ENCODE measurements at regions not wholly inside any gene's neighbourhood (a gene's known extent, or its start where the extent isn't known, plus 50 kb on each side); places are given as distances from the start of the nearest gene placed in this dataset.

DNA sequence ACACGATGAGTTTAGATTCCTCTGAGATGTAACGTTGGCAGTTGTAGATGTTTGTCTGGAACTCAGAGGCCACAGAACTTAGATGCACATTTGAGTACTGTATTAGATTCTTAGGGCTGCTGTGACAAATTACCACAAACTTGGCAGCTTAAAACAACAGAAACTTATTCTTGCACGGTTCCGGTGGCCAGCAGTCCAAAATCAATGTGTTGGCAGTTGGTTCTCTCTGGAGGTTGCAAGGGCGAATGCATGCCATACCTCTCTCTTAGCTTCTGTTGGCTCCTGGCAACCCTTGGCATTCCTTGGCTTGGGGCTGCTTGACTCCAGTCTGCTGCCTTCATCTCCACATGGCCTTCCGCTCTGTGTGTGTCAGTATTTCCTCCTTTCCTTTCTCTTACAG lies 118.9 kb downstream of the C12orf75 start:
- Histone ChIP-seq H3K9me3 (no peaks in the 10 kb centered on the region), H3K27ac (no peak overlapping the region), H3K4me1 (no peaks in the 10 kb centered on the region), H3K27me3 (no peaks in the 10 kb centered on the region), H3K4me3 (no peak overlapping the region), H3K36me3 (no peaks in the 10 kb centered on the region), H3K9ac (ENCODE audit: low read depth in 2 of 2, low read length in 2 of 2) (no peak overlapping the region)
- TF ChIP-seq, protein P1, sequence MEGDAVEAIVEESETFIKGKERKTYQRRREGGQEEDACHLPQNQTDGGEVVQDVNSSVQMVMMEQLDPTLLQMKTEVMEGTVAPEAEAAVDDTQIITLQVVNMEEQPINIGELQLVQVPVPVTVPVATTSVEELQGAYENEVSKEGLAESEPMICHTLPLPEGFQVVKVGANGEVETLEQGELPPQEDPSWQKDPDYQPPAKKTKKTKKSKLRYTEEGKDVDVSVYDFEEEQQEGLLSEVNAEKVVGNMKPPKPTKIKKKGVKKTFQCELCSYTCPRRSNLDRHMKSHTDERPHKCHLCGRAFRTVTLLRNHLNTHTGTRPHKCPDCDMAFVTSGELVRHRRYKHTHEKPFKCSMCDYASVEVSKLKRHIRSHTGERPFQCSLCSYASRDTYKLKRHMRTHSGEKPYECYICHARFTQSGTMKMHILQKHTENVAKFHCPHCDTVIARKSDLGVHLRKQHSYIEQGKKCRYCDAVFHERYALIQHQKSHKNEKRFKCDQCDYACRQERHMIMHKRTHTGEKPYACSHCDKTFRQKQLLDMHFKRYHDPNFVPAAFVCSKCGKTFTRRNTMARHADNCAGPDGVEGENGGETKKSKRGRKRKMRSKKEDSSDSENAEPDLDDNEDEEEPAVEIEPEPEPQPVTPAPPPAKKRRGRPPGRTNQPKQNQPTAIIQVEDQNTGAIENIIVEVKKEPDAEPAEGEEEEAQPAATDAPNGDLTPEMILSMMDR (IDR thresholded peaks at IDR 0.05), result no peak
- no peak for DNase-seq
- intact Hi-C loops (cut with DNase I), result no loop called here

GRCh38 chr12:105451211-105451610 lies 120.7 kb downstream of the C12orf75 start:
- Histone ChIP-seq H3K4me1 (no peaks in the 10 kb centered on the region), H3K27ac (no peak overlapping the region), H3K27me3 (no peaks in the 10 kb centered on the region), H3K9ac (ENCODE audit: low read depth in 2 of 2, low read length in 2 of 2) (no peak overlapping the region), H3K9me3 (no peaks in the 10 kb centered on the region), H3K4me3 (no peak overlapping the region), H3K36me3 (no peaks in the 10 kb centered on the region)
- TF ChIP-seq, protein P1 (IDR thresholded peaks at IDR 0.05), result no peak
- intact Hi-C loops (cut with DNase I), result no loop called here
- no peak for DNase-seq

- Histone ChIP-seq H3K9ac (ENCODE audit: low read depth in 2 of 2, low read length in 2 of 2) (no peak overlapping the region), H3K4me3 (no peak overlapping the region), H3K4me1 (no peaks in the 10 kb centered on the region), H3K36me3 (no peaks in the 10 kb centered on the region), H3K9me3 (no peaks in the 10 kb centered on the region), H3K27me3 (no peaks in the 10 kb centered on the region), H3K27ac (no peak overlapping the region)
- no peak for DNase-seq
- TF ChIP-seq, protein P1 (IDR thresholded peaks at IDR 0.05), result no peak
- intact Hi-C loops (cut with DNase I), result no loop called here
These were observed 121.3 kb downstream of the C12orf75 start for GRCh38 chr12:105451798-105452197.

DNA sequence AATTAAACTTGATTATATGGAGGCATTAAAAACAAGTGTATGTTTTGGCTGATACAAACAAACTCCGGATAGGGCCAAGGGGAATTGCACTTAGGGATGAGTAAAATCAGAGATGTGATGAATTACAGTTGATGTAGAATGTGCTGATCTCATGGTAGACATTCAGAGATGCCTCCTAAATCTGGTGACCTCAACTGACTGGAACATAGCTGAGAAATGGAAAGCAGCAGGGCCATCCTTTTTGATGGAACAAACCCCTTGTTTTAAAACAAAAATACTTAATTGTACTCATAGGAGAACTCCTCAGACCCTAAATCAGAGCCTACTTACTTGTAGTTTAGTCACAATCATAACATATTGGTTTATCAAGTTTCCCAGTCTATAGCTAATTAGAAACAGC lies 122.8 kb downstream of the C12orf75 start:
- H3K36me3 ChIP-seq, result no peaks in the 10 kb centered on the region
- no peaks in the 10 kb centered on the region for H3K9me3 ChIP-seq
- no peaks in the 10 kb centered on the region for H3K4me1 ChIP-seq
- H3K9ac ChIP-seq (ENCODE audit: low read depth in 2 of 2, low read length in 2 of 2), result no peak overlapping the region
- H3K27ac ChIP-seq, result no peak overlapping the region
- intact Hi-C loops (cut with DNase I), result no loop called here
- no peak for DNase-seq
- H3K27me3 ChIP-seq, result no peaks in the 10 kb centered on the region
- no peak overlapping the region for H3K4me3 ChIP-seq
- TF ChIP-seq, protein P1 (IDR thresholded peaks at IDR 0.05), result no peak

- Histone ChIP-seq H3K9me3 (no peaks in the 10 kb centered on the region), H3K27me3 (no peaks in the 10 kb centered on the region), H3K9ac (ENCODE audit: low read depth in 2 of 2, low read length in 2 of 2) (no peak overlapping the region), H3K27ac (no peak overlapping the region), H3K4me3 (no peak overlapping the region), H3K36me3 (no peaks in the 10 kb centered on the region), H3K4me1 (no peaks in the 10 kb centered on the region)
- intact Hi-C loops (cut with DNase I), result no loop called here
- DNase-seq, result no peak
- TF ChIP-seq, protein P1 (IDR thresholded peaks at IDR 0.05), result no peak
These were observed 124.2 kb downstream of the C12orf75 start for GRCh38 chr12:105454688-105455087.

DNA sequence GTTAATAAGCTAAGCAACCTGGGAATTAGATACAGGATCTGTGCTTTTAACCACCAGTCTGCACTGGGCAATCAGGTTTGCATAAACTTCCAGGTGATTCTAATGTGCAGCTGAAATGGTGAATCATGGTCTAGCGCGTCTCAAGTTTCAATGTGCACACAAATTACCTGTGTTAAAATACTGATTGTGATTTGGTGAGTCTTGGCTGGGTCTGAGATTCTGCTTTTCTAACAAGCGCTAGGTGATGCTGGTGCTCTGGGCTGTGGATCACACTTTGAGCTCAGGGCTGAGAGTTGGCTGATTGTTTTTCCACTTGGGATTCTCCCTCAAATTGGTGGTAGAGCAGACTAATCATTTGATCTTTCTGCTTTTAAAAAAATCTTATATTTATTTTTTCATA lies 124.8 kb downstream of the C12orf75 start:
- no peaks in the 10 kb centered on the region for H3K27me3 ChIP-seq
- intact Hi-C loops (cut with DNase I), result no loop called here
- H3K9ac ChIP-seq (ENCODE audit: low read depth in 2 of 2, low read length in 2 of 2), result no peak overlapping the region
- H3K4me3 ChIP-seq, result no peak overlapping the region
- no peaks in the 10 kb centered on the region for H3K4me1 ChIP-seq
- no peaks in the 10 kb centered on the region for H3K36me3 ChIP-seq
- TF ChIP-seq, protein P1 (IDR thresholded peaks at IDR 0.05), result no peak
- no peak for DNase-seq
- no peak overlapping the region for H3K27ac ChIP-seq
- H3K9me3 ChIP-seq, result no peaks in the 10 kb centered on the region

Data from colonic mucosa (tissue), 4 donors.